Kidney epithelial cell (primary cell): ENCODE measurements at regions not wholly inside any gene's neighbourhood (a gene's known extent, or its start where the extent isn't known, plus 50 kb on each side); places are given as distances from the start of the nearest gene placed in this dataset.

Experiments
- DNase-seq: peaks from one replicate; pipeline ENCODE4 v3.0.0-alpha.2; 2010; ENCODE audit warnings: low read depth
- H3K27me3 ChIP-seq: 2 replicates; pipeline ENCODE4 v1.6.0; 2011; ENCODE audit warnings: low read length; ENCODE audit not compliant: control insufficient read depth, insufficient read depth
- H3K36me3 ChIP-seq: 2 replicates; pipeline ENCODE4 v1.5.1; 2011; ENCODE audit warnings: low read length; ENCODE audit not compliant: control insufficient read depth, insufficient read depth
- H3K4me3 ChIP-seq: 2 replicates; pipeline ENCODE4 v1.5.1; 2011; ENCODE audit warnings: low read depth, mild to moderate bottlenecking, control low read depth, low read length
- CTCF ChIP-seq: IDR thresholded peaks from 2 replicates; pipeline ENCODE4 v1.5.1; 2011; ENCODE audit warnings: mild to moderate bottlenecking, moderate library complexity, low read length, control low read depth, inconsistent platforms; ENCODE audit not compliant: insufficient read depth, poor library complexity, severe bottlenecking

DNA sequence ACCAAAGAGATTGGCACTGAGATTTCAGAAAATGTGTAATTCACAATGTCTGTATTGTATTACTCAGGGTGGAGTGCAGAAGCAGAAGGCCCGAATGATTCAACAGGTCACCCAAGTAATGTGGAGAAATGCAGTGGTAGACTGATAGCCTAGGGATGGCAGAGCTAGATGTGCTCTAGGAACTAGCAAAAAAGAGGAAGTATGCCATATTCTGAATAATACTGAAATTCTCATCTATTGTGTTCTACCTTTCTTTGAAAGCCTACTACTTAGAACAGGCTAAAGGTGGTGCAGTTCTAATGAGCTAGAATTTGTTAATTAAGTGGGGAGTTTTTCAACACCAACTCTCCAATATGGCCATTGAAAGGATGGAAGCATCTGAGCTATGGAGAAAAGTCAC is 1449.8 kb upstream of the MIR17HG start:
- no peak for DNase-seq
- Histone ChIP-seq H3K4me3 (no peak overlapping the region), H3K36me3 (no peaks in the 10 kb centered on the region), H3K27me3 (no peaks in the 10 kb centered on the region)
- no peak for TF ChIP-seq CTCF

DNA sequence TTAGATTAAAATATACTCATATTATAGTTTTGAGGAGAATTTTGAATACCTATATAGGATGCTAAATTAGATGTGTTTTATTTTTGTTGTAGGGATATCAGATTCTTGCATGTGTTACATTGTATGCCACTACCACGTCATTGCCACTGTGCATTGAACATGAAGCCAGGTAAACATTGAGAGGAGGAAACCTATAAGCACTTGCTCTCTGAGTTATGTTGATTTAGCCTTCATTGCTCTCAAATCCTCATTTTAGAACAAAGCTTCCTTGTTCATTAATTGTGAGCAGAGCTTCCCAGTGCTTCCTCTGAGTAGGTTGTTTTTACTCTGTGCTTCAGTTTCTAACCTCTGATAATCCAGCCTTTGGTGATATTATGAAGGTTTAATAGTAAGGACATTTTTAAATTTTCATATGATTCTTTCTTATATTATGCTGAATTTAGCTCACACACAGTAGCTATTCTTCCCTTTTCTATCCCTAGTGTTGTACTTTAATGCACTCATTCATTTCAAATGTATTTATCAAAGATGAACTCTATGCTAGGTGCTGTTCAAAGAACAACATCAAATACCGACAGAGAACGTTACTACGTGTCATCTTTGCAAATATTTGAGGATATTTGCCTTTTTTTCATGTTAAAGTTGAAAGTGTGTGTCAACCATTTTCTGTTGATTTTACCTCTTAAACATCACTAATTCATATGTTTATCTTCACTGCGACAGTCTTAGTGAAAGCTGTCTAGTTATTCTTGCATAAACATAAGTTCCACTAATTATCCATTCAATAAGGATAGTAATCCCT is 1448.0 kb upstream of the MIR17HG start:
- Histone ChIP-seq H3K36me3 (no peaks in the 10 kb centered on the region), H3K4me3 (no peak overlapping the region), H3K27me3 (no peaks in the 10 kb centered on the region)
- DNase-seq = no peak
- no peak for TF ChIP-seq CTCF

DNA sequence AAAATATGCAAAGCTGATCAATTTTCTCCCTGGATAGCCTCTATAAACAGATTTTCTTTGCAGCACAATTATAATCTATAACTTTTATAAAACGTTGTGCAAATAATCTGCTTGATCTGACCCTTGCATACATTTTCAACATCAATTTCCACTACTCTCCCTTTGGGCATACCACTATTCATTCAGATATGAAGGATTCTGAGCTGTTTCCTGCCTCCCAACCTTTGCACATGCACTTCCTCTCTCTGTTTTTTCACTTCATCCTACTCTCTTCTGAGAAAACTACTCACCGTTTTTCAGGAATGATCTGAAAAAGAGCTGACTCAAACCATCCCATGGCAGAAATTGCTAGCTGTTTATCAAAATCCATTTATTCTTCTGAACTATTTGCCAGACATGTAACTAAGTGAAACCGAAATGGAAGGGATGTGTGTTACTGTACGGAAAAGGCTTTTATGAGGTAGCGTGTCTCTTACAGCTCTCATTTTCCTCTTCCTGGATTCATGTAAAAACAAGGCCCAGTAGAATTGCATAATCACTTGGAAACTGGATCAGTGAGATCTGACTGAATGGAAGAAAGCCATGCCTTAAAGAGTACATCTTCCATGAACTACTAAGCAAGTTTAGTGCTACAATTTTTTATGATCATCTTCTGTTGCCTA is 1447.3 kb upstream of the MIR17HG start:
- DNase-seq = no peak
- H3K27me3 ChIP-seq = no peaks in the 10 kb centered on the region
- H3K4me3 ChIP-seq = no peak overlapping the region
- no peak for TF ChIP-seq CTCF
- H3K36me3 ChIP-seq = no peaks in the 10 kb centered on the region

GRCh38 chr13:89902223-89902622 is 1445.3 kb upstream of the MIR17HG start:
- DNase-seq = no peak
- no peak for TF ChIP-seq CTCF

GRCh38 chr13:89903115-89903514 is 1444.4 kb upstream of the MIR17HG start:
- TF ChIP-seq CTCF = no peak
- no peak for DNase-seq
- Histone ChIP-seq H3K36me3 (no peaks in the 10 kb centered on the region), H3K27me3 (no peaks in the 10 kb centered on the region), H3K4me3 (no peak overlapping the region)

More at GRCh38 chr13:89902223-89902622, 1445.3 kb upstream of the MIR17HG start:
- Histone ChIP-seq H3K36me3 (no peaks in the 10 kb centered on the region), H3K27me3 (no peaks in the 10 kb centered on the region), H3K4me3 (no peak overlapping the region)

- DNase-seq = no peak
- H3K27me3 ChIP-seq = no peaks in the 10 kb centered on the region
- H3K4me3 ChIP-seq = no peak overlapping the region
- TF ChIP-seq CTCF = no peak
- H3K36me3 ChIP-seq = no peaks in the 10 kb centered on the region
Observed at GRCh38 chr13:89910166-89910565, 1437.3 kb upstream of the MIR17HG start.
